Adrenal gland (tissue), 9 donors: ENCODE measurements at regions not wholly inside any gene's neighbourhood (a gene's known extent, or its start where the extent isn't known, plus 50 kb on each side); places are given as distances from the start of the nearest gene placed in this dataset.

Experiments
- DNase-seq, 7 donors: peaks; one replicate each; pipeline ENCODE4 v3.0.0-alpha.2; 2019 to 2020
- H3K27ac ChIP-seq, 5 donors: fragments of 200-600 bp; sonication (generic) in 4 of 5; 1 replicate in 3 of 5; 2 replicates in 2 of 5; pipeline versions ENCODE4 v1.5.1 to v1.8.0; 2016 to 2020; ENCODE audit warnings: mild to moderate bottlenecking in 1 of 5
- H3K27me3 ChIP-seq: fragments of 200-600 bp; 2 replicates; pipeline ENCODE4 v1.8.0; 2021
- H3K36me3 ChIP-seq, 2 donors: fragments of 200-600 bp; replicated peaks in 1 of 2; 1 replicate in 1 of 2; 2 replicates in 1 of 2; pipeline versions ENCODE4 v1.5.1 to v1.8.0; 2018 to 2022
- H3K4me1 ChIP-seq, 2 donors: fragments of 200-600 bp; replicated peaks in 1 of 2; 1 replicate in 1 of 2; 2 replicates in 1 of 2; pipeline versions ENCODE4 v1.5.1 to v1.8.0; 2018 to 2021
- H3K4me3 ChIP-seq, 4 donors: fragments of 200-600 bp; sonication (generic) in 3 of 4; one replicate each; pipeline ENCODE4 v1.5.1; 2016 to 2018
- H3K9me3 ChIP-seq, 3 donors: fragments of 200-600 bp; sonication (generic) in 1 of 3; replicated peaks in 1 of 3; 1 replicate in 2 of 3; 2 replicates in 1 of 3; pipeline versions ENCODE4 v1.5.1 to v1.8.0; 2016 to 2021
- POLR2A ChIP-seq, 2 donors: fragments of 450-650 bp; IDR thresholded peaks; one replicate each; pipeline ENCODE4 v1.6.1; 2017; ENCODE audit warnings: antibody characterized with exemption in 2 of 2, mild to moderate bottlenecking in 2 of 2, moderate library complexity in 1 of 2
- WGBS, 4 donors: extraction: QIAGEN DNeasy Blood & Tissue Kit in 2 of 4; methylation state at CpG; one replicate each; pipeline versions ENCODE4 v1.1.5 to v1.1.7; 2013 to 2017; 5-methylcytosine and 5-hydroxymethylcytosine counted together
- intact Hi-C, 2 donors: fragments of 100-400 bp; cut with DNase I; formaldehyde crosslinking; loops; one replicate each; pipeline versions ENCODE4 v1.14.1 to v1.15.0; 2022 to 2023
- TF ChIP-seq, protein P1 (sequence below), 6 experiments: fragments of 450-650 bp in 4 of 6; fragments of 200-600 bp in 2 of 6; sonication (generic) in 1 of 6; IDR thresholded peaks; 1 replicate in 5 of 6; 2 replicates in 1 of 6; pipeline versions ENCODE4 v1.5.1 to v1.8.0; 2016 to 2021; ENCODE audit warnings: antibody characterized with exemption in 6 of 6, mild to moderate bottlenecking in 2 of 6, moderate library complexity in 1 of 6
- donor health status: healthy with polysubstance abuse.
- donor health status: Bipolar disorder and iron deficiency.
- donor health status: DM: yes; HTN: yes; CAD: no.
- donor health status: DM: no; HTN: no; CAD: no.
- donor health status: DM: no; HTN: no; CAD: no.

GRCh38 chr7:118711688-118712087 is 487.2 kb downstream of the ANKRD7 start:
- intact Hi-C loops: no loop called here
- no peak for DNase-seq
- Histone ChIP-seq H3K36me3 (no peaks in the 10 kb centered on the region), H3K4me3 (no peak overlapping the region), H3K27me3 (no peaks in the 10 kb centered on the region), H3K27ac (no peak overlapping the region), H3K9me3 (no peaks in the 10 kb centered on the region), H3K4me1 (no peaks in the 10 kb centered on the region)
- no peak for TF ChIP-seq POLR2A (IDR thresholded peaks at IDR 0.05)
- TF ChIP-seq, protein P1, sequence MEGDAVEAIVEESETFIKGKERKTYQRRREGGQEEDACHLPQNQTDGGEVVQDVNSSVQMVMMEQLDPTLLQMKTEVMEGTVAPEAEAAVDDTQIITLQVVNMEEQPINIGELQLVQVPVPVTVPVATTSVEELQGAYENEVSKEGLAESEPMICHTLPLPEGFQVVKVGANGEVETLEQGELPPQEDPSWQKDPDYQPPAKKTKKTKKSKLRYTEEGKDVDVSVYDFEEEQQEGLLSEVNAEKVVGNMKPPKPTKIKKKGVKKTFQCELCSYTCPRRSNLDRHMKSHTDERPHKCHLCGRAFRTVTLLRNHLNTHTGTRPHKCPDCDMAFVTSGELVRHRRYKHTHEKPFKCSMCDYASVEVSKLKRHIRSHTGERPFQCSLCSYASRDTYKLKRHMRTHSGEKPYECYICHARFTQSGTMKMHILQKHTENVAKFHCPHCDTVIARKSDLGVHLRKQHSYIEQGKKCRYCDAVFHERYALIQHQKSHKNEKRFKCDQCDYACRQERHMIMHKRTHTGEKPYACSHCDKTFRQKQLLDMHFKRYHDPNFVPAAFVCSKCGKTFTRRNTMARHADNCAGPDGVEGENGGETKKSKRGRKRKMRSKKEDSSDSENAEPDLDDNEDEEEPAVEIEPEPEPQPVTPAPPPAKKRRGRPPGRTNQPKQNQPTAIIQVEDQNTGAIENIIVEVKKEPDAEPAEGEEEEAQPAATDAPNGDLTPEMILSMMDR (IDR thresholded peaks at IDR 0.05): no peak

- WGBS, 4 donors: 58 to 67% (median 63%) methylated on average over 4 of the region's 4 CpGs
- Histone ChIP-seq H3K27me3 (no peaks in the 10 kb centered on the region), H3K36me3 (no peaks in the 10 kb centered on the region), H3K4me3 (no peak overlapping the region), H3K27ac (no peak overlapping the region), H3K4me1 (no peaks in the 10 kb centered on the region), H3K9me3 (no peaks in the 10 kb centered on the region)
- intact Hi-C loops: no loop called here
- DNase-seq: no peak
- TF ChIP-seq POLR2A (IDR thresholded peaks at IDR 0.05): no peak
- TF ChIP-seq, protein P1 (IDR thresholded peaks at IDR 0.05): no peak
These were observed 488.5 kb downstream of the ANKRD7 start for GRCh38 chr7:118713039-118713438.

DNA sequence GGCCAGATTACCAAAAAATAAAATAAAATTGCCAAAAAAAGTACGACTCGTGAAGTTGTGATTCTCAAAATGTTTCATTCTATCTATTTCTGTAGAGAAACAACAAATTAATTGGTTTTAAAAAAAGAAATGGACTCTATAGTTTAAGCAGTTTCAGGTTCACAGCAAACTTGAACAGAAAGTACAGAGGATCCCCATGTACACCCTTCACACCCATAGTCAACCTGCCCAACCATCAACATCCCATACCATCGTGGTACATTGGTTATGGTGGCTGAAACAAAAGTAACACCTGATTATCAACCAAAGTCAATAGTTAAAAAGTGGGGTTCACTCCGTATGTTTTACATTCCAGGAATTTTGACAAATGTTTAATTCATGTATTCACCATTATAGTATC is 496.1 kb downstream of the ANKRD7 start:
- no peaks in the 10 kb centered on the region for H3K27me3 ChIP-seq
- no peak overlapping the region for H3K27ac ChIP-seq
- no peaks in the 10 kb centered on the region for H3K9me3 ChIP-seq
- H3K4me3 ChIP-seq: no peak overlapping the region
- no peaks in the 10 kb centered on the region for H3K4me1 ChIP-seq
- TF ChIP-seq, protein P1 (IDR thresholded peaks at IDR 0.05): no peak
- TF ChIP-seq POLR2A (IDR thresholded peaks at IDR 0.05): no peak
- no peak for DNase-seq
- intact Hi-C loops: no loop called here
- WGBS, 4 donors: 49 to 63% (median 55%) methylated on average over 4 of the region's 4 CpGs
- H3K36me3 ChIP-seq: no peaks in the 10 kb centered on the region

- intact Hi-C loops: no loop called here
- TF ChIP-seq, protein P1 (IDR thresholded peaks at IDR 0.05): no peak
- no peak for TF ChIP-seq POLR2A (IDR thresholded peaks at IDR 0.05)
These were observed 507.4 kb downstream of the ANKRD7 start for GRCh38 chr7:118731854-118732253.

More at GRCh38 chr7:118731854-118732253, 507.4 kb downstream of the ANKRD7 start:
- Histone ChIP-seq H3K27me3 (no peaks in the 10 kb centered on the region), H3K27ac (no peak overlapping the region), H3K36me3 (no peaks in the 10 kb centered on the region), H3K4me3 (no peak overlapping the region), H3K4me1 (no peaks in the 10 kb centered on the region), H3K9me3 (no peaks in the 10 kb centered on the region)
- 23 to 48% (median 29%) methylated on average over 2 of the region's 2 CpGs for WGBS, 4 donors
- DNase-seq: no peak
